Neuronal stem cell (in vitro differentiated cells): ENCODE measurements at regions not wholly inside any gene's neighbourhood (a gene's known extent, or its start where the extent isn't known, plus 50 kb on each side); places are given as distances from the start of the nearest gene placed in this dataset.

Experiments
- DNase-seq: peaks from one replicate; pipeline ENCODE4 v3.0.0-alpha.2; 2013; ENCODE audit warnings: low spot score
- H2AFZ ChIP-seq: one replicate; pipeline ENCODE4 v1.6.1; 2013; ENCODE audit warnings: mild to moderate bottlenecking, low read length, inconsistent platforms
- H2AK5ac ChIP-seq: 2 replicates; pipeline ENCODE4 v1.6.1; 2013; ENCODE audit warnings: low read depth, mild to moderate bottlenecking, inconsistent platforms, low read length, moderate library complexity, mixed read lengths
- H2BK120ac ChIP-seq: 2 replicates; pipeline ENCODE4 v1.6.1; 2013; ENCODE audit warnings: low read depth, mild to moderate bottlenecking, inconsistent platforms, low read length, moderate library complexity, mixed read lengths
- H2BK12ac ChIP-seq: one replicate; pipeline ENCODE4 v1.6.1; 2013; ENCODE audit warnings: low read length, inconsistent platforms
- H2BK15ac ChIP-seq: 2 replicates; pipeline ENCODE4 v1.6.1; 2013; ENCODE audit warnings: mild to moderate bottlenecking, low read length, inconsistent platforms, mixed read lengths
- H2BK5ac ChIP-seq: one replicate; pipeline ENCODE4 v1.6.1; 2013; ENCODE audit warnings: inconsistent platforms, mild to moderate bottlenecking, low read length, moderate library complexity
- H3K14ac ChIP-seq: one replicate; pipeline ENCODE4 v1.6.1; 2013; ENCODE audit warnings: low read length, inconsistent platforms
- H3K18ac ChIP-seq: 2 replicates; pipeline ENCODE4 v1.6.1; 2013; ENCODE audit warnings: low read length, inconsistent platforms
- H3K23ac ChIP-seq: 2 replicates; pipeline ENCODE4 v1.6.1; 2013; ENCODE audit warnings: low read depth, mild to moderate bottlenecking, mixed read lengths, low read length, inconsistent platforms; ENCODE audit not compliant: poor library complexity
- H3K27ac ChIP-seq: replicated peaks from 3 replicates; pipeline ENCODE4 v1.5.1; 2013; ENCODE audit warnings: low read length, inconsistent platforms
- H3K27me3 ChIP-seq, 3 experiments: 2 replicates each; pipeline ENCODE4 v1.6.1; 2013; ENCODE audit warnings: low read length in 3 of 3, mild to moderate bottlenecking in 2 of 3, inconsistent platforms in 1 of 3, low read depth in 1 of 3, mixed read lengths in 1 of 3, moderate library complexity in 1 of 3; ENCODE audit not compliant: control insufficient read depth in 3 of 3, insufficient read depth in 3 of 3
- H3K36me3 ChIP-seq, 2 donors: replicated peaks in 1 of 2; 2 replicates each; pipeline ENCODE4 v1.6.1; 2013; ENCODE audit warnings: low read length in 2 of 2; ENCODE audit not compliant: control insufficient read depth in 2 of 2, insufficient read depth in 2 of 2
- H3K4ac ChIP-seq: 2 replicates; pipeline ENCODE4 v1.6.1; 2013; ENCODE audit warnings: inconsistent platforms, mild to moderate bottlenecking, low read length, moderate library complexity
- H3K4me1 ChIP-seq, 2 donors: 1 replicate in 1 of 2; 2 replicates in 1 of 2; pipeline ENCODE4 v1.6.1; 2013; ENCODE audit warnings: low read length in 2 of 2, low read depth in 1 of 2; ENCODE audit not compliant: control insufficient read depth in 2 of 2, insufficient read depth in 1 of 2
- H3K4me2 ChIP-seq: one replicate; pipeline ENCODE4 v1.6.1; 2013; ENCODE audit warnings: mild to moderate bottlenecking, low read length, inconsistent platforms; ENCODE audit not compliant: insufficient read depth, poor library complexity, severe bottlenecking
- H3K4me3 ChIP-seq, 2 donors: 2 replicates each; pipeline ENCODE4 v1.5.1; 2013; ENCODE audit warnings: low read length in 2 of 2, mild to moderate bottlenecking in 2 of 2, inconsistent platforms in 1 of 2, moderate library complexity in 1 of 2
- H3K79me1 ChIP-seq: one replicate; pipeline ENCODE4 v1.6.1; 2013; ENCODE audit warnings: low read depth, mild to moderate bottlenecking, inconsistent platforms, low read length, moderate library complexity
- H3K9ac ChIP-seq: one replicate; pipeline ENCODE4 v1.6.1; 2013; ENCODE audit warnings: mild to moderate bottlenecking, low read depth, low read length, inconsistent platforms; ENCODE audit not compliant: poor library complexity
- H3K9me3 ChIP-seq, 2 donors: replicated peaks in 1 of 2; 2 replicates each; pipeline versions ENCODE3 to v1.6.1; 2013; ENCODE audit warnings: low read length in 2 of 2, mild to moderate bottlenecking in 2 of 2, inconsistent platforms in 1 of 2, low read depth in 1 of 2, mixed read lengths in 1 of 2, moderate library complexity in 1 of 2; ENCODE audit not compliant: control insufficient read depth in 2 of 2, insufficient read depth in 1 of 2
- H4K8ac ChIP-seq: one replicate; pipeline ENCODE4 v1.6.1; 2013; ENCODE audit warnings: low read depth, mild to moderate bottlenecking, inconsistent platforms, low read length, moderate library complexity
- H4K91ac ChIP-seq: one replicate; pipeline ENCODE4 v1.6.1; 2013; ENCODE audit warnings: low read length, low read depth, mild to moderate bottlenecking, inconsistent platforms; ENCODE audit not compliant: poor library complexity
- WGBS, 2 donors: extraction: QIAGEN DNeasy Blood & Tissue Kit; methylation state at CpG; one replicate each; pipeline ENCODE4 v1.1.7; 2013; ENCODE audit warnings: missing lambda C conversion rate in 2 of 2, mixed read lengths in 1 of 2; ENCODE audit not compliant: insufficient read length in 2 of 2, insufficient replicate concordance in 1 of 2; ENCODE audit errors: extremely low coverage in 2 of 2; 5-methylcytosine and 5-hydroxymethylcytosine counted together

GRCh38 chr2:120989512-120990441 lies 254.1 kb downstream of the GLI2 start:
- no peak overlapping the region for H2BK12ac ChIP-seq
- H2AK5ac ChIP-seq: no peak overlapping the region
- H3K4me1 ChIP-seq: no peaks in the 10 kb centered on the region
- H3K4ac ChIP-seq: peak overlapping the region; percentile 26
- peaks cover 0 to 5% of the 10 kb centered on the region in 2 donors for H3K9me3 ChIP-seq
- no peak overlapping the region for H3K4me2 ChIP-seq
- H3K9ac ChIP-seq: no peak overlapping the region
- H3K14ac ChIP-seq: no peak overlapping the region
- H3K36me3 ChIP-seq: peaks cover 63 to 83% of the 10 kb centered on the region in 2 donors
- peak overlapping the region; percentile 41 for H3K18ac ChIP-seq
- peak overlapping the region; percentile 54 for H2BK5ac ChIP-seq
- H3K27ac ChIP-seq: no peak overlapping the region
- no peaks in the 10 kb centered on the region for H3K27me3 ChIP-seq
- no peak overlapping the region for H3K4me3 ChIP-seq
- H2BK120ac ChIP-seq: no peak overlapping the region
- H4K91ac ChIP-seq: no peak overlapping the region
- H3K79me1 ChIP-seq: peaks cover 5% of the 10 kb centered on the region
- WGBS, 2 donors: no CpG with 5 or more reads among the region's 26 CpGs
- H4K8ac ChIP-seq: no peak overlapping the region
- no peak for DNase-seq
- no peak overlapping the region for H2BK15ac ChIP-seq
- no peak overlapping the region for H2AFZ ChIP-seq
- no peak overlapping the region for H3K23ac ChIP-seq

GRCh38 chr2:120990451-120990871 lies 254.8 kb downstream of the GLI2 start:
- WGBS, 2 donors: no CpG with 5 or more reads among the region's 15 CpGs
- Histone ChIP-seq H2BK12ac (no peak overlapping the region), H3K4me1 (no peaks in the 10 kb centered on the region), H3K14ac (no peak overlapping the region), H4K8ac (no peak overlapping the region), H3K4me2 (no peak overlapping the region), H3K27ac (no peak overlapping the region), H2AFZ (no peak overlapping the region), H3K27me3 (no peaks in the 10 kb centered on the region), H4K91ac (no peak overlapping the region), H3K18ac (no peak overlapping the region), H3K4me3 (no peak overlapping the region), H2BK5ac (peak overlapping the region; percentile 54), H2BK15ac (no peak overlapping the region), H3K9me3 (peaks cover 0 to 5% of the 10 kb centered on the region in 2 donors), H3K79me1 (peaks cover 5% of the 10 kb centered on the region), H3K9ac (no peak overlapping the region), H3K36me3 (peaks cover 56 to 76% of the 10 kb centered on the region in 2 donors), H3K4ac (no peak overlapping the region), H2BK120ac (no peak overlapping the region), H3K23ac (no peak overlapping the region), H2AK5ac (no peak overlapping the region)
- DNase-seq: no peak

- no peak overlapping the region for H3K27ac ChIP-seq
- H3K36me3 ChIP-seq: peaks cover 46 to 66% of the 10 kb centered on the region in 2 donors
- no peak overlapping the region for H2BK5ac ChIP-seq
These were observed 255.8 kb downstream of the GLI2 start for GRCh38 chr2:120991441-120991840.

GRCh38 chr2:120992791-120993555 lies 257.3 kb downstream of the GLI2 start:
- H4K91ac ChIP-seq: no peak overlapping the region
- peaks cover 2% of the 10 kb centered on the region for H3K79me1 ChIP-seq
- no peaks in the 10 kb centered on the region for H3K27me3 ChIP-seq
- no peak overlapping the region for H2AK5ac ChIP-seq
- no peak overlapping the region for H3K14ac ChIP-seq
- no peak overlapping the region for H3K4me3 ChIP-seq
- WGBS, 2 donors: no CpG with 5 or more reads among the region's 11 CpGs
- no peak overlapping the region for H2AFZ ChIP-seq
- H2BK12ac ChIP-seq: no peak overlapping the region
- H2BK15ac ChIP-seq: no peak overlapping the region
- H2BK5ac ChIP-seq: no peak overlapping the region
- DNase-seq: no peak
- no peak overlapping the region for H3K4ac ChIP-seq
- H3K9ac ChIP-seq: no peak overlapping the region
- no peak overlapping the region for H3K27ac ChIP-seq
- no peaks in the 10 kb centered on the region for H3K9me3 ChIP-seq
- no peak overlapping the region for H3K23ac ChIP-seq
- H4K8ac ChIP-seq: no peak overlapping the region
- no peaks in the 10 kb centered on the region for H3K4me1 ChIP-seq
- H3K18ac ChIP-seq: no peak overlapping the region
- no peak overlapping the region for H3K4me2 ChIP-seq
- H3K36me3 ChIP-seq: peaks cover 31 to 51% of the 10 kb centered on the region in 2 donors
- no peak overlapping the region for H2BK120ac ChIP-seq

More at GRCh38 chr2:120991441-120991840, 255.8 kb downstream of the GLI2 start:
- Histone ChIP-seq H2BK12ac (no peak overlapping the region), H3K27me3 (no peaks in the 10 kb centered on the region), H3K18ac (no peak overlapping the region), H4K91ac (no peak overlapping the region), H4K8ac (no peak overlapping the region), H3K14ac (no peak overlapping the region), H3K4me3 (no peak overlapping the region), H3K4me1 (no peaks in the 10 kb centered on the region), H3K9ac (no peak overlapping the region), H3K4me2 (no peak overlapping the region), H2BK15ac (no peak overlapping the region), H3K23ac (no peak overlapping the region), H3K9me3 (peaks cover 0 to 5% of the 10 kb centered on the region in 2 donors), H2AK5ac (no peak overlapping the region), H2BK120ac (no peak overlapping the region), H3K79me1 (peaks cover 3% of the 10 kb centered on the region), H3K4ac (no peak overlapping the region), H2AFZ (no peak overlapping the region)
- DNase-seq: no peak
- WGBS, 2 donors: no CpG with 5 or more reads among the region's 11 CpGs
